ENCODE measurements at regions not wholly inside any gene's neighbourhood (a gene's known extent, or its start where the extent isn't known, plus 50 kb on each side); places are given as distances from the start of the nearest gene placed in this dataset.

GRCh38 chr20:39890697-39891096, 798.3 kb downstream of the MAFB start:
- no peak for DNase-seq

GRCh38 chr20:39888310-39888709, 800.7 kb downstream of the MAFB start:
- DNase-seq = no peak

- DNase-seq = no peak
Measured at GRCh38 chr20:39886650-39887190, 802.3 kb downstream of the MAFB start.

- DNase-seq = peak; percentile 72
Measured at GRCh38 chr20:39885975-39886649, 802.9 kb downstream of the MAFB start.

GRCh38 chr20:39882806-39883205, 806.2 kb downstream of the MAFB start:
- DNase-seq = no peak

- no peak for DNase-seq
Measured at GRCh38 chr20:39880890-39881289, 808.1 kb downstream of the MAFB start.

- DNase-seq = no peak
Measured at GRCh38 chr20:39879296-39879695, 809.7 kb downstream of the MAFB start.

- DNase-seq = no peak
Measured at GRCh38 chr20:39878809-39879208, 810.2 kb downstream of the MAFB start.

- DNase-seq = no peak
Measured at GRCh38 chr20:39878320-39878719, 810.7 kb downstream of the MAFB start.

GRCh38 chr20:39877788-39878187, 811.2 kb downstream of the MAFB start:
- DNase-seq = no peak

GRCh38 chr20:39876976-39877635, 811.9 kb downstream of the MAFB start:
- DNase-seq = no peak

- DNase-seq = no peak
Measured at GRCh38 chr20:39875492-39876110, 813.4 kb downstream of the MAFB start.

- DNase-seq = peak; percentile 81
Measured at GRCh38 chr20:39874049-39874893, 814.8 kb downstream of the MAFB start.

- no peak for DNase-seq
Measured at GRCh38 chr20:39873286-39873685, 815.8 kb downstream of the MAFB start.

GRCh38 chr20:39871013-39871412, 818.0 kb downstream of the MAFB start:
- no peak for DNase-seq

- DNase-seq = no peak
Measured at GRCh38 chr20:39865446-39865845, 823.6 kb downstream of the MAFB start.

GRCh38 chr20:39862470-39862891, 826.6 kb downstream of the MAFB start:
- DNase-seq = no peak

GRCh38 chr20:39861381-39861780, 827.7 kb downstream of the MAFB start:
- DNase-seq = no peak

- no peak for DNase-seq
Measured at GRCh38 chr20:39857835-39858234, 831.2 kb downstream of the MAFB start.

GRCh38 chr20:39857187-39857586, 831.8 kb downstream of the MAFB start:
- DNase-seq = no peak

GRCh38 chr20:39855799-39856198, 833.2 kb downstream of the MAFB start:
- DNase-seq = no peak

GRCh38 chr20:39855056-39855455, 834.0 kb downstream of the MAFB start:
- DNase-seq = no peak

GRCh38 chr20:39853636-39854035, 835.4 kb downstream of the MAFB start:
- DNase-seq = no peak
